Upper lobe of right lung (tissue), 1 donor: ENCODE measurements at regions not wholly inside any gene's neighbourhood (a gene's known extent, or its start where the extent isn't known, plus 50 kb on each side); places are given as distances from the start of the nearest gene placed in this dataset.

Experiments used
- ATAC-seq: fragments of 200-7000 bp; cut with Tn5 transposase; one replicate; pipeline ENCODE4 v1.9.1; 2020; ENCODE audit warnings: mild to moderate bottlenecking, moderate library complexity
- DNase-seq: peaks from one replicate; pipeline ENCODE4 v3.0.0-alpha.2; 2020
- H3K27ac ChIP-seq: fragments of 200-600 bp; one replicate; pipeline ENCODE4 v1.8.0; 2022
- H3K27me3 ChIP-seq: fragments of 200-600 bp; one replicate; pipeline ENCODE4 v1.8.0; 2022; ENCODE audit warnings: mild to moderate bottlenecking
- H3K36me3 ChIP-seq: fragments of 200-600 bp; one replicate; pipeline ENCODE4 v1.8.0; 2022
- H3K4me1 ChIP-seq: fragments of 200-600 bp; one replicate; pipeline ENCODE4 v1.8.0; 2022
- H3K4me3 ChIP-seq: fragments of 200-600 bp; one replicate; pipeline ENCODE4 v1.8.0; 2022; ENCODE audit warnings: mild to moderate bottlenecking
- H3K9me3 ChIP-seq: fragments of 200-600 bp; one replicate; pipeline ENCODE4 v1.8.0; 2022
- CTCF ChIP-seq: fragments of 200-600 bp; IDR thresholded peaks from one replicate; pipeline ENCODE4 v1.8.0; 2022; ENCODE audit warnings: antibody characterized with exemption
- intact Hi-C: fragments of 100-400 bp; cut with DNase I; formaldehyde crosslinking; loops from one replicate; pipeline ENCODE4 v1.11.0; 2022
- donor health status: DM: no; HTN: yes; CAD: no; lungs with severe emphysema.

GRCh38 chr4:3858046-3858730, 92.0 kb downstream of the ADRA2C start:
- DNase-seq (no peak), ATAC-seq (no peak)
- intact Hi-C loops: no loop called here
- H3K36me3 ChIP-seq: no peaks in the 10 kb centered on the region
- no peak overlapping the region for H3K4me3 ChIP-seq
- no peak for TF ChIP-seq CTCF
- H3K27me3 ChIP-seq: peaks cover 43% of the 10 kb centered on the region
- H3K4me1 ChIP-seq: no peaks in the 10 kb centered on the region
- no peaks in the 10 kb centered on the region for H3K9me3 ChIP-seq
- no peak overlapping the region for H3K27ac ChIP-seq

- H3K27me3 ChIP-seq: peaks cover 39% of the 10 kb centered on the region
- DNase-seq (no peak), ATAC-seq (no peak)
- TF ChIP-seq CTCF: no peak
- no peaks in the 10 kb centered on the region for H3K9me3 ChIP-seq
- no peak overlapping the region for H3K4me3 ChIP-seq
- no peaks in the 10 kb centered on the region for H3K36me3 ChIP-seq
- no peak overlapping the region for H3K27ac ChIP-seq
- intact Hi-C loops: no loop called here
- no peaks in the 10 kb centered on the region for H3K4me1 ChIP-seq
Measured at GRCh38 chr4:3858765-3859388, 92.7 kb downstream of the ADRA2C start.

DNA sequence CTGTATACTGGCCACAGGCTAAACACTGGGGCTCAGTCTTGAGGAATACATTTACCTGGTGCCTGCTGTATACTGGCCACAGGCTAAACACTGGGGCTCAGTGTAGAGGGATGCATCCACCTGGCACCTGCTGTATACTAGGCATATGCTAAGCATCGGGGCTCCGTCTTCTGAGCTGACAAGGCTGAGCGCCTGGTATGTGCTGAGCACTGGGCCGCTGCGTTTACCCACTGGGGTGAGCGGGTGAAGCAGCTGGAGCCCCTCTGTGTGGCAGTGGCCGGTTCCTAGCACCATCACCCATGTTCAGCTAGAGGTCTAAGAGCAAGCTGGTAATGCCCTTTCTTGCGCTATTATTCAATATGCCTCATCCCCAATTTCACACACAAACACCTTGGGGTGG, 93.4 kb downstream of the ADRA2C start:
- no peak for DNase-seq
- TF ChIP-seq CTCF: no peak
- Histone ChIP-seq H3K9me3 (no peaks in the 10 kb centered on the region), H3K36me3 (no peaks in the 10 kb centered on the region), H3K4me3 (no peak overlapping the region), H3K27ac (no peak overlapping the region), H3K27me3 (peaks cover 45% of the 10 kb centered on the region), H3K4me1 (no peaks in the 10 kb centered on the region)
- intact Hi-C loops: no loop called here
- ATAC-seq: no peak

GRCh38 chr4:3860061-3860912, 94.1 kb downstream of the ADRA2C start:
- Histone ChIP-seq H3K36me3 (no peaks in the 10 kb centered on the region), H3K9me3 (no peaks in the 10 kb centered on the region), H3K27ac (no peak overlapping the region), H3K4me3 (no peak overlapping the region), H3K4me1 (no peaks in the 10 kb centered on the region), H3K27me3 (peaks cover 44% of the 10 kb centered on the region)
- no peak for TF ChIP-seq CTCF
- DNase-seq (no peak), ATAC-seq (no peak)
- intact Hi-C loops: no loop called here

DNA sequence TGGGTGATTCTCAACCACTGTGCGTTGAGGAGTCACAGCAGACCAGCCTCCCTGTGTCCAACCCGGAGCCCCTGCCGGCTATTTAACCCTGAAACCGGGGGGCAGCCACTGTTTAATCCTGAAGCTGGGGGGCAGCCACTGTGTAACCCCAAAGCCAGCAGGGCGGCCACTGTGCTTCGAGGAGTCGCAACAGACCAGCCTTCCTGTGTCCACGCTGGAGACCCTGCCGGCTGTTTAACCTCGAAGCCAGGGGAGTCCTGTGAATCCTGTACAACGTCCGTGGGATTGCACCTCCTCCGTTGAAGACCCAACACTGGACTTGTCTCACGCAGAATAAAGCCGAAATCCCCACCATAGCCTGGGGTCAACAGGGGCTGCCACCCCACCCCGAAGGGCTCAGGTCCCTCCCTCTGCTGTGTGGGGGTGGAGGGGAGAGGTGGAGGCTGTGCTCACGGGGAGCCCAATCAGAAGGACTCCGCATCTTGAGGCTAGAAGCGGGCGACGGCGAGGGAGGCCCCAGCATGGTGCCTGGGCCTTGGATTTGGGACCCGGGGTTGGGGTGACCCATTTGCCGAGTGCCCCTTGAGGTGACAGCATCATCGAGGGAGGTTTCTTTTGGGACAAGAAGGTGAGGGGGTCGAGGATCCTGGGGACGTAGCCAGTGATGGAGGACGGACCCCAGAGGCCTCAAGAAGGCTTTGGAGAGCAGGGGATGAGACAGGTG, 94.9 kb downstream of the ADRA2C start:
- no peaks in the 10 kb centered on the region for H3K36me3 ChIP-seq
- no peak for DNase-seq
- no peak for ATAC-seq
- H3K4me3 ChIP-seq: no peak overlapping the region
- peaks cover 41% of the 10 kb centered on the region for H3K27me3 ChIP-seq
- no peak for TF ChIP-seq CTCF
- H3K27ac ChIP-seq: no peak overlapping the region
- no peaks in the 10 kb centered on the region for H3K4me1 ChIP-seq
- intact Hi-C loops: no loop called here
- no peaks in the 10 kb centered on the region for H3K9me3 ChIP-seq
